NCI-H1092 (cell line): ENCODE measurements at regions not wholly inside any gene's neighbourhood (a gene's known extent, or its start where the extent isn't known, plus 50 kb on each side); places are given as distances from the start of the nearest gene placed in this dataset.
"Not testable (repeated sequence)": the region's sequence is repeated elsewhere in the genome, so short reads cannot be mapped to it uniquely, and the experiment has no call there.

ENCODE experiments used
- DNase-seq: peaks from one replicate; lab custom pipeline; 2025; lab: John Stamatoyannopoulos, UW

DNA sequence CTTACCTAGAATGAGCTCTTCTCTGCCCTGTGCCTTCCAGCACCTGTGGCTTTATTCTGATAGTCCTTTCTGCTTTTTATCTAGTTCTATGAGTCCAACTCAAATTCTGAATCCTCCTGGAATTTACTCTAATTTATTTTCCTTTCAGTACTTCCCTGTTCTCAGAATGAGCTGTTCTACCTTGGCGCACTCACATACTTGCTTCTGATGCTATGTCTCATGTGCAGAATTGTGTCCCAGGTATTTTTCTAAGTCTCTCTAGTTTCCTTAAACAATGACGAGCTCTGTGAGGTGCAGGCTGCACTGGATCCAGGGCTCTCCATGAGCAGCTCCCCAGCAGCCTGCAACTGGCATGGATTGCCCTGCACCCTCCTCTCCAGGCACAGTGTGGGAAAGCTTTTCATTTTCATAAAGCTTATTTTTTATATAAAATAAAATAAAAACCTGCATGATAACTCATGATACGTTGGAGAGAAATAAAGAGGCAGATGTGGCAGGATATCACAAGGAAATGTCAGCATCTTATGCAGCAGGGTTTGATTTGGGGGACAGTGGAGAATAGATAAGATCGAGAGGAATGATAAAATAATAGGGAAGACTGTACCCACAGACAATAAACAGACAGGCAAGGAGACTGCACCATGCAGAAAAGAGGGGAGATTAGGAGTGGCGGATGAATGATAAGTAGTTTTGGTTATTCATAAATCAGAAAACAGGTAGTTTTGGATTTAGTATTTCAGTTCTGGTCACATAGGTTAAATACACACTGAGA is 258.2 kb upstream of the POM121L12 start:
- DNase-seq = no peak

DNA sequence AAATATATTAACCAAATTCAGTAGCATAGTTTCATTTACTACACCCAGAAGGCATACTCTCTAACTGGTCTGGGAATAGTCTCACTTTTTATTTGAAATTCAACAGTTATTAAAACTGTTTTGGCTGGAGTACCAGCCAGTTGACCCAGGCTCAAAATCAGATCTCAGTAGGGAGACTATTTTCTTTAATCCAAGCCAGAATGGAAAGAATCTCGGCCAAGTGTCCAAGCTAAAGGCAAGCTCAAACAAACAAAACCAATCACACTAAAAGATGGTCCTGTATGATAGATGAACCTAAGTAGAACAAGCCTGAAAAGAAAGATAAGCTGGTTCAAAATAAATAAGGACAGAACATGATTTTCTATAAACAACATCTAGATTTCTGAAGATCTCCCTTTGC is 259.6 kb upstream of the POM121L12 start:
- DNase-seq = no peak

DNA sequence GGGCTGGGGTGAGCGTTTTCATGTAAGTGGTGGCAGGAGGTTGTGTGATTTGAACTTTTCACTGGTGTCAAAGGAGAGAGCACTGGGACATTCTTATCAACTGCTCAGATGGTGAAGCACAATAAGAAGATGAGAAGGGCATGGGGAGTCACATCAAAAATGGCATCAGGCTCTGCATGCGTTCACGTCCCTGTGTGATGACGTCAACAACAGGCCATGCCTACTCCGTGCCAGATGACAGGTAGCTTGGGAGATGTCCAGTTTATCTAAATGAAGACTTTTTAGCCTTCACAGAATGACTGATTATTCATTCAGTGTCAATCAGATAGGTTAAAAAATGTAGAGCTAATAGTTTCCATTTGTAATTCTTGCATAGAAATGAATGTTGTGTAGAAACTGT is 264.3 kb upstream of the POM121L12 start:
- no peak for DNase-seq

DNA sequence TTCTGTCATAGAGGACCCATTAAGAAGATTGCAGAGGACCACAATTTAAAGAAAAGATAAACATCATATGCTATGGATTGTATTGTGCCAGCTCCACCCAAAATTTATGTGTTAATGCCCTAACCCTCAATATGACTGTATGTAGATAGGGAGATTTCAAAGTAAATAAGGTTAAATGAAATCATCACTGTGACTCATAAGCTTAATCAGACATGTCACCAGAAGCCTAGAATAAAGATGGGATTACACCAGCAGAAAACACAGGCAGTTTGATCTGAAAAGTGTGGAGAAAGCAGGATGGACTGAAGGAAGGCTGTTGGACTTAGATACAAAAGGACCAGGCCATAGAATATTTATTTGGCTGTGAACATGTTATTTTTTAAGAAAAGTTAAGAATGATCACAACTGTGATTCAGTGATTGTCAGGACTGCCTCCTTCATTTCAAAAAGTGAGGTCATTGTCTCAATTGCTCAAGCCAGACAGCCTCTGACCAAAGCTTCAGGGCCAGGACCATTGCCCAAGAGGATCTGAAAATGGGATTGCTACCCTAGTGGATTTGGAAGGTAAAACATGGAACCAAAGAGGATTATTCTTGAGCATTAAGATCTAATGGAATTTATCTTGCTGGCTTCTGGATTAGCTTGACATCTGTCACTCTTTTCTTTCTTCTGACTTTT is 270.8 kb upstream of the POM121L12 start:
- DNase-seq = no peak

DNA sequence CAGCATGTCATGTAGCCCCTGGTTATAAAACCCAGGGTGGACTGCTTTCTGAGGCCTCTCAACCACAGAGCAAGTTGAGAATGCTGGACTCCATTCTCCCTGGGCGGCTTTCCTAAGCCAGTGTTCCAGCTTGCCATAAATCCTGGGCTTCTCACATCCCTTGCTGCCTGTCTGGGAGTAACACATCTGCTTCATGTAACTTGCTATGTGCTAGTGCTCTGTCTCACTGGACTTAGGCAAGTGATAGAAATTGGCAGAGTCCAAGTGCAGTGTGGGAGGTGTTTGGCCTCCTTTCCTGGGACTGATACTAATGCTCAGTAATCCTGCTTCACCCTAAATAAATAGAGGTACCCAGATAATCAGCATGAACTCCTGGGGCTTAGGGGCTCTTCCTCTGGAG is 277.1 kb upstream of the POM121L12 start:
- no peak for DNase-seq

DNA sequence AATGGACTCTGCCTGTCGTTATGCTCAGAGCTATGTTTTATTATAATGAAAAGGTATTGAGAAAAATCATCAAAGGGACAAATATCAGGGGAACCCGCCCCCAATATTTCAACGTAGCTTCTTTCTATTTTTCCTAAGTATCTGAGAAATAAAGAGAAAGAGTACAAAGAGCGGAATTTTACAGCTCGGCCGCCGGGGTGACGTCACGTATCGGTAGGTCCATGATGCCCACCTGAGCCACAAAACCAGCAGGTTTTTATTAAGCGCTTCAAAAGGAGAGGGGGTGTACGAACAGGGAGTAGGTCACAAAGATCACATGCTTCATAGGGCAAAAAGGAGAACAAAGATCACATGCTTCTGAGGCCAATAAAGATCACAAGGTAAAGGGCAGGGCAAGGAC is 281.6 kb upstream of the POM121L12 start:
- no peak for DNase-seq

DNA sequence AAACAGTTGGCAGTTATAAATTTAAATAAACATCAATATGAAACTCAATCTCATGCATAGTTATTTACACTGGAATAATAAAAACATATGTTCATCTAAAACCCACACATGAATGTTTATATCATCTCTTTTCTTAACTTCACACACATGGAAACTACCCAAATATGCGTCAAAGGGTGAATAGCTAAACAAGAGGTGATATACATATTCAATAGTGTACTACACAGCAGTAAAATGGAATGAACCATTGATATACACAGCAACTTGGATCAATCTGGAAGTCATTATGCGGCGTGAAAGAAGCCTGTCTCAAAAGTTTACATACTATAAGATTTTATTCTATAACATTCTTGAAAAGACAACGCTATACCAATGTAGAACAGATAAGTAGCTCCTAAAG is 282.5 kb upstream of the POM121L12 start:
- no peak for DNase-seq

DNA sequence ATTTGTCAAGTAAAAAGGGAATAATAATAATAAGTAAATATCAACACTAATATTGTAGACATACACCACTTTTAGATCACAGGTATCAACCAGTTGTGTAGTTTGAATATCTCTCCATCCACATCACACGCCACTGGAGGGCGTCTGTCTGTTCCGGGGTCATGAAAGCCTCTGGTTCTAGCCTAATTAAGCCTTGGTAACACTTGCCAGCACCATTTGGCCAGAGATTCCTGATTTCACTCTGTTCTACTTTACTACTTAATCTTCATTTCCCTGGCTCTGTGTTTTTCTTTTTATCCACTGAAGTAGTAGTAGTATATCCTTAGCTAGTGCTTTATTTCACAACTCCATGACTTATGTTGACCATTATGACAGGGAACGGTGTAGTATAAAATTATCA is 285.6 kb upstream of the POM121L12 start:
- DNase-seq = no peak

DNA sequence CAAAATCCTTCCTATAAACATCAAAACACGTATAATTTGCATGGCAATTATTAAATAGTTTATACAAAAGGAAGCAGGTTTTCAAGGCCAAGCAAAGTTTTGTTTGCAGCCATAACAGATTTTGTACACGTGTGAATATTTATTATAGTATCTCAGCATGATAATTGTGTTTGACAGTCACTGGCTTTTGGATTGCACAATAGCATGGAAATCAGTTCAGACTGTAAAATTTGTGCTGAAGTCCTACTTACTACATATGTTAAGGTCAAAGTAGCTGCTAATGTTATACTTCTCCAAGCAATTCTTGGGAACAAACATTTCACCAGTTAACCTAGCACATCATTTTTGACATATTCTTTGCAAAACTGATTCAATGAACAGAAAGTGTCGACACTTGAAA is 287.6 kb upstream of the POM121L12 start:
- no peak for DNase-seq

DNA sequence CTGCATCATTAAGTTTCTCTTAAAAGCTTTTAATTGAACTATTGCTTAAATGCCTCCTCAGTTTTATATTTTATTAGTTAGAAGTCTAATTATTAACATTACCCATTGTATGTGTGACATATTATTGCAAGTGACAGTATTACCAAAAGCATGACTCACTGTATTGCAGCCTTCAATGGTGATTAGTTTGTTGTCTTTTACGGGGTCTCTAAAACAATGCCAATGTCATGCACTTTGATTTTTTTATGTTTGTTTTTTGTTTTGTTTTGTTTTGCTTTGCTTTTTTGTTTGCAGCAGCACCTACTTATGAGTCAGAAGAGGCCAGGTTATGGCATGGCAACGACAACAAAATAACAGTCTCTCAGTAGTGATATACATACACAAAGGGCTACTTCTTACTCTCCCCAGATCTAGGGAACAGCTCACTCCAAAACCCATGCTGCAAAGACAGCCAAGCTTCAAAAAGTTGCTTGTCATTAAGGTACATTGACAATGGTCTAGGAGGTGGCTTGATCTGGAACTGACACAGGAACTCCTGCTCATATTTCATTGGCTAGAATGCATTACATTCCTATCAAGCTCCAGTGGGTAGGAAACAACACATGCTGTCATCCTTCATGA is 293.7 kb upstream of the POM121L12 start:
- no peak for DNase-seq

DNA sequence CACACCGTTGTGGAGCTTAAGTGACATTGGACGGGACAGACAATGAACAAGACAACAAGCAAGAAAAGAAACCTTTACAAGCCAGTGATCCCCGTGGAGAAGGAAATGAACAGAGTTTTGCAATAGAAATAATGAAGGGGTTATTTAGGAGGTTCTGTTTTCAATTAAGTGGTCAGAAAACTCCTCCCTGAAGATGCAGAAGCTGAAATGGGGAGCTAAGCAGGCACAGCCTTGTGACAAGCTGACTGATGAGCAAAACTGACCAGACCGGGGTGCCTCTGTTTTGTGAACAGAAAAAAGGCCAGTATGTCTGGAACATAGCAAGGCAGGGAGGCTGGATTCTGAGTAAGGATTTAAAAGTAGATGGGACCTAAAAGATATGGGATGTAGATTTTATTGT is 299.8 kb upstream of the POM121L12 start:
- DNase-seq = no peak

DNA sequence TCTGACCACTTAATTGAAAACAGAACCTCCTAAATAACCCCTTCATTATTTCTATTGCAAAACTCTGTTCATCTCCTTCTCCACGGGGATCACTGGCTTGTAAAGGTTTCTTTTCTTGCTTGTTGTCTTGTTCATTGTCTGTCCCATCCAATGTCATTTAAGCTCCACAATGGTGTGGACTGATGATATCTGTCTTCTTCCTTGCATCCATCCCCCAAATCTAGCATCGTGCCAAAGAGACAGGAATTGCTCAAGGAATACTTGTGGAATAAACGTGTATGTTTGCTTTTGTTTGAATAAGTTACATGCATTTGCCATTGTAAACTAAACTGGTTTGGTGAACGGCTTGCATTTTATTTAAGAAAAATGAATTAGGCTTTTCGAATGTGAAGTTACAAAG is 306.8 kb upstream of the POM121L12 start:
- DNase-seq = not testable (repeated sequence)

DNA sequence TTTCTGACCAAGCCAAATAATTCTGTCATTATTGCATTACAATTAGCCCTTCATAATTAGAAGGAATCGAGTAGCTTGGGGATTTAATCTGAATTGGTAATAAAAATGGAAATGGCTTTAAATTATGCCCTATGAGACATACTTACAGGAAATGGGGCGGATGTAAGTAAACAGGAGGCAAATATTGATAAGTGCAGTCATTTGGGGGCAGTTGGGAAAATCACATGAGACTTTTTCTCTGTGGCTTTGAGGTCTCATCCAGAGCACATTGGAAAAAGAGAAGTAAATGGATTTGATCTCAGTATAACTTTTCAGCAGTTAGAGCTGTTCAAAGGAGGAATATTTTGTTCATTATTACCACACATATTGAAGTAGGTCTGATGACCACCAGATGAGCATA is 307.8 kb upstream of the POM121L12 start:
- no peak for DNase-seq

DNA sequence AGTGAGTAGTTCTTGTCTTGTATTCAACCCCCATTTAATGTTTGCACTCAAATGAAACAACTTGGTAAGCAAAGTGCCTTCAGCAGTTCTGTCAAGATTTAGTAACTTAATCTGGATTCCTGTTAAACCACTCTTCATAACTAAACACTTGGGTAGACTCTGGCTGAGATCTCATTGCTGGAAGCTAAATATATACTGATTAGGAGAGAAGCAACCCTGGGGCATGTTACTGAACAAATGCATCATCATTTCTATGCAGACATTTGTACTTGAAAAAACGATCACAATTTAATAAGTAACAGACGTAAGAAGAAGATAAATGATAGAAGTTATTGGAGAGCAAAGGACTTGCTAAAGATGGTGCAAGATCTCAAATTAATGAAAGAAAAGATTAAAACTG is 308.4 kb upstream of the POM121L12 start:
- no peak for DNase-seq

DNA sequence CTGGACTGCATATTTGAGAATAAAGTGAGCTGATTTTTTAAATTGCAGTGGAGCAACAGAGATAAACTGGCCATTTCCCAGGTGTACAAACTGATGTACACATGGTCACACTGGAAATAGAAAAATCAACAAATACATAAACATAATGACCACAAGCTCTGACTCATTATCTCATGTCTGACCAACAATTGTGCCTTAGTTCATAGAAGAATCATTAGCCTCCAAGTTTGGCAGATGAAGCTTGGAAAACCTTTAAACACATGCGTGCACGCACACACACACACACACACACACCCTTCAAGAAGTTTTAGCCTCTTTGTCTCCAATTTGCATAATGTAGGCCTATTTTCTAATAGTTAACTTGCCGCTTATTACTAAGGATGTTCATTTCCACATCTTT is 308.9 kb upstream of the POM121L12 start:
- DNase-seq = no peak

DNA sequence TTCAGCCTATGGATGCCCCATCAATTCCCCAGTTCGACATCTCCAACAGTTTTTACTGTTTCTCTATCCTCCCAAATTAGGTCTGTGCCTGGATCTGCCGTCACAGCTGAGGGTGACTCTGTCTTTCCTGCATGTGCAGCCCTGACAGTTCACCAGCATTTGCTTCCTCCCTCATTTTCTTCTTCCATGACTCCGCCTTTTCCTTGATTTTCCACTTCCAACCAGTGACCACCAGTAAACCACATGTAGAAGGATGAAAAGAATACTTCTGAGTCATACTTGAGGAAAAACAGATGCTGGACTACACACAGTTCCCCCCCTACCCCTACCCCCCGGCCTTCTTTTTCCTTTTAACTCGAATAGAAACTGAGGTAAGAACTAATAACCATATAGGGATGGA is 311.8 kb upstream of the POM121L12 start:
- DNase-seq = no peak

DNA sequence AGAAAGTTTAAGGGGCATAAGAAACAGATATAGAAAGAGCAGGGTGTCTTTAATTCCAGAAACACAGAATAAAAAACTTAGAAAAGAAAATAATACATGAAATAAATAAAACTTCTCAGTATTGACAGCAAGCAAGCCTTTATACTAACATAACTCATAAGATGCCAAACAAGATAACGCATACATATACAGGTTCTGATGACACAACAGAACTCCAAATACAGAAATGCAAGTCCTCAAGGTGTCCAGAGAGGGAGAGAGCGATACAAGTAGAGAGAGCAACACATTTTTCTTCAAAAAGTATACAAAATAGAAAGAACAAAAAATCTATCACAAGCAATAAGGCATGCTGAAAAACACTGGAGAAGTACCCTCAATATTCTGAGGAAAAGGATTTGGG is 314.6 kb upstream of the POM121L12 start:
- DNase-seq = no peak

DNA sequence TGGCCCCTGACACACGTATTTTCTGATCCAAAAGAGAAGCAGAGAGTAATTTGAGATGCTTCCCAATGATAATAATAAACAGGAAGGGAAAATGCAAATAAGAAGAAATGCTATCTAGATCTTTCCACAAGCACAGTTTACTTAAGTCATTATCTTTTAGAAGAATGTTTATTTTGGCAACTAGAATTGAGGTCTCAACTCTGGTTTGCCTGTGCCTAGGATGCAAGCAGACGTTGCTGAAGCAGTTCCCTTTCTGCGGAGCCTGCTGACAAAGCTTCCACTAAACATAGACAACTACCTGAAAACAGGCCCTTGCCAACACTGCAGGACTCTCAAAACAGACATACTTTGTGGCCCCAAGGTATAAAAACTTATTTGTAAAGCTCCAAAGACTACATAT is 315.8 kb upstream of the POM121L12 start:
- no peak for DNase-seq

DNA sequence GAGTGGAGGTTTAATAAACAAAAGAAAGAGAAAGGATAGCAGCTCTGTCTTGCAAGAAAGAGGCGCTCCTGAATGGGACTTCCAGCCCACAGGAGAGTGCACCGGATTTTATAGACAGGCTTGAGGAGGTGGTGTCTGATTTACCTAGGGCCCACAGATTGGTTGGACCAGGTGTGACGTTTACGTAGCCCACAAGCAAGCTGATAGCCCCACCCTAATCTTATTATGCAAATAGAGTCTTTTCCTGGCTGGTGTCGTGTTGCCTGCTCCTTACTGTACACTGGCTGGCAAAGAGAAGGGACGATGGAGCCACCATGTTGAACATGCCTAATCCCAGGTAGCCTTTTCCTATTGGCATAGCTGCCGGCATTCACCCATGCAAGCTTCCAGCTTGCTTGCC is 319.7 kb upstream of the POM121L12 start:
- no peak for DNase-seq

DNA sequence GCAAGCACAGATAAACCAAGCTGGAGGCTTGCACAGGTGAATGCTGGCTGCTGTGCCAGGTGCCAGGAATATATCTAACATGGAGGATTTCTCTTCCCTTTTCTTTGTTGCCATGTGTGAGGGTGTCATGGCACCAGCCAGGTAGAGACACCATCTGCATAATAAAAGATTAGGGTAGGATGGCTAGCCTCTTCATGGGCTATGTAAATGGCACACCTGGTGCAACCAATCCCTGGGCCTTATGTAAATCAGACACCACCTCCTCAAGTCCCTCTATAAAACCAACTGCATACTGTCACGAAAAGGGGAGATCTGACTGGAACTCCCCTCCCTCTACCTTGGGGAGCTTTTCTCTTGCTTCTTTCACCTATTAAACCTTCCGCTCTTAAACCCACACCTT is 322.5 kb upstream of the POM121L12 start:
- no peak for DNase-seq

DNA sequence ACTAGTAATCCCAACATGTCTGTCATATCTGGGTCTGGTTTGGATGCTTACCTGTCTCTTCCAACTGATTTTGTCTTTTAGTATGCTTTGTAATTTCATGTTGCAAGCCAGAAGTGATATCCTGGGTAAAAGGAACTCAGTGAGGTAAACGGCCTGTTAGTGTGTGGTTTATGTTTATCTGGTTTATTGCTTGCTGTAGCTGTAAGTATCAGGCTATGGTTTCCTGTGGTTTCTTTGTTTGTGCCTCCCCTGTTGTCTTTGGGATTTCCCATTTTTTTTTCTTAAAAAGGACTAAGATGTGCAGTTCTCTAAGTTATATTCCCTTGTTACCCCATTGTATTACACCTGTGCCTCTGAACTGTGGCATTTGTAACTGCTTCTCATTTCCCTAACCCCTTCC is 323.5 kb upstream of the POM121L12 start:
- DNase-seq = no peak

DNA sequence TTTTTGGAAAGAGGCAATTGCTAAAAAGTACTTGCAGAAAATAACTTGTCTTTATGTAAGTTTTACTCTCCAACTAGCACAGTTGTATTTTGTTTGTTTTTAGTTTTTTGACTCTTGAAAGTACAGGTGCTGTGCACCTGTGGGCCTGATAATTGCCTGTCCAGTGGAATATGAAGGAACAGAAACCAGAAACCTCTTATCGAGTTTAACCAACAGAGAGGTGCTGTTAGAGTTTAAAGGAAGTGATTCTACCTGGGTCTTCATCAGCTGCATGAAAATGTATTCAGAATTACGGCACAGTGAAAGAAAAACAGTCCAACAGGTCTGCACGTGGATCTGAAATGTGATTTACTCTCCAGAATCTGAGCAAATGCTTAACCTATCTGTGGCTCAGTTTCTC is 326.6 kb upstream of the POM121L12 start:
- no peak for DNase-seq

DNA sequence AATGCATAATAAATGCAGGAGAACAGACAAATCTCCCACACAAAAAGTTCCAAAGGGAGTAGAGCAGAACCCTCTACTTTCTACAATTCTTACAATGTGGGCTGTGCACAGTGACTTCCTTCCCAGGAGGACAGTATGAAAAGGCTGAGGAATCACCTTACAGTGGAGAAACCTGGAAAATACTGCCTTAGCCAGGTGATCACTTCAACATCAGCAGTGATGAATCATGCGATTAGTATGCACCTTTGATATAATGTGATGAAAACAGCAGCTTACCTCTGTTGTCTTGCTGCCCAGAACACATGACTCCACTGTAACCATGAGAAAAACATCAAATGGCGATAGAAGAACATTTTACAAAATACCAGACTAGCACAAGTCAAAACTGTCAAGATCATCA is 329.7 kb upstream of the POM121L12 start:
- DNase-seq = no peak

DNA sequence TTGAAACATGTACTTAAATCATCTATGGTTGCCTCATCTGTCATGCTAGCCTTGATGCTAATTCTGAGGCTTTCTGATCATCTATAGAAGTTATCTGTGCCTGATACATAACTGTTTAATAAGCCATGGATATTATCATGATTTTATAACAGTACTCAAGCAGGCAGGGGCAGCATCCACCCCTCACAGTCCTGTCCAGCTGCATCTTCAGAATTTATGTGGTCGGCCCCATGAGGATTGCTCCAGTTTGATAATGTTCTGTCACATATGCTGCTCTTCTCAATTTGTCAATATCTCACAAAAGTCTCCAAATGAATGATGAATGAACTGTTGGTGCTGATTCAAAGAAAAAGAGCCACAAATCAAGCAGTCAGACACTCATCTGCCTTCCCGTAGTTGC is 335.1 kb upstream of the POM121L12 start:
- DNase-seq = no peak
